ENCODE measurements at regions not wholly inside any gene's neighbourhood (a gene's known extent, or its start where the extent isn't known, plus 50 kb on each side); places are given as distances from the start of the nearest gene placed in this dataset.

- Mint-ChIP-seq H3K4me3 (no peak overlapping the region), H3K4me1 (ENCODE audit: low read depth) (no peaks in the 10 kb centered on the region), H3K27me3 (ENCODE audit: low read depth) (no peaks in the 10 kb centered on the region), H3K9me3 (peaks cover 0 to 2% of the 10 kb centered on the region in 2 donors), H3K27ac (no peak overlapping the region), H3K36me3 (ENCODE audit: insufficient read depth in 2 of 2) (no peaks in the 10 kb centered on the region)
- DNase-seq (no peak), ATAC-seq (replicated peaks in 1 of 2) (no peak)
Measured at GRCh38 chr11:92524542-92524941, 299.9 kb downstream of the FAT3 start.

GRCh38 chr11:92527467-92527866, 302.8 kb downstream of the FAT3 start:
- Mint-ChIP-seq H3K9me3 (peaks cover 0 to 2% of the 10 kb centered on the region in 2 donors), H3K27ac (no peak overlapping the region), H3K4me1 (ENCODE audit: low read depth) (no peaks in the 10 kb centered on the region), H3K4me3 (no peak overlapping the region), H3K36me3 (ENCODE audit: insufficient read depth in 2 of 2) (no peaks in the 10 kb centered on the region), H3K27me3 (ENCODE audit: low read depth) (no peaks in the 10 kb centered on the region)
- ATAC-seq (replicated peaks in 1 of 2), result no peak
- no peak for DNase-seq

- Mint-ChIP-seq H3K27ac (no peak overlapping the region), H3K4me1 (ENCODE audit: low read depth) (no peaks in the 10 kb centered on the region), H3K4me3 (no peak overlapping the region), H3K27me3 (ENCODE audit: low read depth) (no peaks in the 10 kb centered on the region), H3K36me3 (ENCODE audit: insufficient read depth in 2 of 2) (no peaks in the 10 kb centered on the region), H3K9me3 (peaks cover 0 to 1% of the 10 kb centered on the region in 2 donors)
- ATAC-seq (replicated peaks in 1 of 2), result no peak
- DNase-seq, result no peak
Measured at GRCh38 chr11:92528001-92528400, 303.4 kb downstream of the FAT3 start.

GRCh38 chr11:92531065-92531739, 306.6 kb downstream of the FAT3 start:
- ATAC-seq (replicated peaks in 1 of 2) (no peak), DNase-seq (no peak)
- H3K4me3 Mint-ChIP-seq, result no peak overlapping the region
- H3K4me1 Mint-ChIP-seq (ENCODE audit: low read depth), result no peaks in the 10 kb centered on the region
- no peaks in the 10 kb centered on the region for H3K9me3 Mint-ChIP-seq
- no peak overlapping the region for H3K27ac Mint-ChIP-seq
- H3K27me3 Mint-ChIP-seq (ENCODE audit: low read depth), result no peaks in the 10 kb centered on the region
- H3K36me3 Mint-ChIP-seq (ENCODE audit: insufficient read depth in 2 of 2), result no peaks in the 10 kb centered on the region

- no peak overlapping the region for H3K27ac Mint-ChIP-seq
- no peaks in the 10 kb centered on the region for H3K9me3 Mint-ChIP-seq
- DNase-seq (no peak), ATAC-seq (replicated peaks in 1 of 2) (no peak)
- no peaks in the 10 kb centered on the region for H3K36me3 Mint-ChIP-seq (ENCODE audit: insufficient read depth in 2 of 2)
- H3K4me1 Mint-ChIP-seq (ENCODE audit: low read depth), result no peaks in the 10 kb centered on the region
- H3K4me3 Mint-ChIP-seq, result no peak overlapping the region
- no peaks in the 10 kb centered on the region for H3K27me3 Mint-ChIP-seq (ENCODE audit: low read depth)
Measured at GRCh38 chr11:92533657-92534335, 309.2 kb downstream of the FAT3 start.

- Mint-ChIP-seq H3K4me3 (no peak overlapping the region), H3K36me3 (ENCODE audit: insufficient read depth in 2 of 2) (no peaks in the 10 kb centered on the region), H3K4me1 (ENCODE audit: low read depth) (no peaks in the 10 kb centered on the region), H3K27ac (no peak overlapping the region), H3K27me3 (ENCODE audit: low read depth) (no peaks in the 10 kb centered on the region), H3K9me3 (no peaks in the 10 kb centered on the region)
- DNase-seq (no peak), ATAC-seq (replicated peaks in 1 of 2) (no peak)
Measured at GRCh38 chr11:92536883-92537282, 312.3 kb downstream of the FAT3 start.

GRCh38 chr11:92540096-92540495, 315.5 kb downstream of the FAT3 start:
- H3K27me3 Mint-ChIP-seq (ENCODE audit: low read depth), result no peaks in the 10 kb centered on the region
- no peak overlapping the region for H3K27ac Mint-ChIP-seq
- H3K9me3 Mint-ChIP-seq, result peaks cover 0 to 3% of the 10 kb centered on the region in 2 donors
- H3K36me3 Mint-ChIP-seq (ENCODE audit: insufficient read depth in 2 of 2), result no peaks in the 10 kb centered on the region
- DNase-seq (no peak), ATAC-seq (replicated peaks in 1 of 2) (no peak)
- H3K4me1 Mint-ChIP-seq (ENCODE audit: low read depth), result no peaks in the 10 kb centered on the region
- no peak overlapping the region for H3K4me3 Mint-ChIP-seq

- H3K4me1 Mint-ChIP-seq (ENCODE audit: low read depth), result no peaks in the 10 kb centered on the region
- H3K27ac Mint-ChIP-seq, result no peak overlapping the region
- peaks cover 1 to 3% of the 10 kb centered on the region in 2 donors for H3K9me3 Mint-ChIP-seq
- no peaks in the 10 kb centered on the region for H3K27me3 Mint-ChIP-seq (ENCODE audit: low read depth)
- no peak overlapping the region for H3K4me3 Mint-ChIP-seq
- DNase-seq, result no peak
- H3K36me3 Mint-ChIP-seq (ENCODE audit: insufficient read depth in 2 of 2), result no peaks in the 10 kb centered on the region
- ATAC-seq (replicated peaks in 1 of 2), result no peak
Measured at GRCh38 chr11:92545906-92546471, 321.4 kb downstream of the FAT3 start.

- DNase-seq (no peak), ATAC-seq (replicated peaks in 1 of 2) (no peak)
- H3K27ac Mint-ChIP-seq, result no peak overlapping the region
- H3K27me3 Mint-ChIP-seq (ENCODE audit: low read depth), result no peaks in the 10 kb centered on the region
- no peaks in the 10 kb centered on the region for H3K4me1 Mint-ChIP-seq (ENCODE audit: low read depth)
- H3K36me3 Mint-ChIP-seq (ENCODE audit: insufficient read depth in 2 of 2), result no peaks in the 10 kb centered on the region
- peaks cover 1 to 3% of the 10 kb centered on the region in 2 donors for H3K9me3 Mint-ChIP-seq
- no peak overlapping the region for H3K4me3 Mint-ChIP-seq
Measured at GRCh38 chr11:92546603-92547002, 322.0 kb downstream of the FAT3 start.

GRCh38 chr11:92550411-92550810, 325.8 kb downstream of the FAT3 start:
- Mint-ChIP-seq H3K27ac (no peak overlapping the region), H3K9me3 (peaks cover 0 to 1% of the 10 kb centered on the region in 2 donors), H3K27me3 (ENCODE audit: low read depth) (no peaks in the 10 kb centered on the region), H3K36me3 (ENCODE audit: insufficient read depth in 2 of 2) (no peaks in the 10 kb centered on the region), H3K4me1 (ENCODE audit: low read depth) (no peaks in the 10 kb centered on the region), H3K4me3 (no peak overlapping the region)
- ATAC-seq (replicated peaks in 1 of 2) (no peak), DNase-seq (no peak)

GRCh38 chr11:92550871-92551270, 326.3 kb downstream of the FAT3 start:
- Mint-ChIP-seq H3K27me3 (ENCODE audit: low read depth) (no peaks in the 10 kb centered on the region), H3K9me3 (peaks cover 0 to 1% of the 10 kb centered on the region in 2 donors), H3K4me1 (ENCODE audit: low read depth) (no peaks in the 10 kb centered on the region), H3K4me3 (no peak overlapping the region), H3K27ac (no peak overlapping the region), H3K36me3 (ENCODE audit: insufficient read depth in 2 of 2) (no peaks in the 10 kb centered on the region)
- ATAC-seq (replicated peaks in 1 of 2) (no peak), DNase-seq (no peak)

- H3K27ac Mint-ChIP-seq, result no peak overlapping the region
- no peak overlapping the region for H3K4me3 Mint-ChIP-seq
- H3K9me3 Mint-ChIP-seq, result peaks cover 1 to 3% of the 10 kb centered on the region in 2 donors
- DNase-seq (no peak), ATAC-seq (replicated peaks in 1 of 2) (no peak)
- no peaks in the 10 kb centered on the region for H3K27me3 Mint-ChIP-seq (ENCODE audit: low read depth)
- no peaks in the 10 kb centered on the region for H3K4me1 Mint-ChIP-seq (ENCODE audit: low read depth)
- H3K36me3 Mint-ChIP-seq (ENCODE audit: insufficient read depth in 2 of 2), result no peaks in the 10 kb centered on the region
Measured at GRCh38 chr11:92552942-92553341, 328.3 kb downstream of the FAT3 start.

- Mint-ChIP-seq H3K9me3 (peaks cover 0 to 3% of the 10 kb centered on the region in 2 donors), H3K4me1 (ENCODE audit: low read depth) (no peaks in the 10 kb centered on the region)
Measured at GRCh38 chr11:92554688-92555087, 330.1 kb downstream of the FAT3 start.

More at GRCh38 chr11:92554688-92555087, 330.1 kb downstream of the FAT3 start:
- DNase-seq, result no peak
- no peaks in the 10 kb centered on the region for H3K27me3 Mint-ChIP-seq (ENCODE audit: low read depth)
- ATAC-seq (replicated peaks in 1 of 2), result no peak
- H3K27ac Mint-ChIP-seq, result no peak overlapping the region
- no peaks in the 10 kb centered on the region for H3K36me3 Mint-ChIP-seq (ENCODE audit: insufficient read depth in 2 of 2)
- no peak overlapping the region for H3K4me3 Mint-ChIP-seq

Measured in activated T-cell treated with anti-CD3 and anti-CD28 coated beads, Interleukin-2, amount 50 U/mL, for 72 hours (primary cell).